Karpas-422 (cell line): ENCODE measurements at regions not wholly inside any gene's neighbourhood (a gene's known extent, or its start where the extent isn't known, plus 50 kb on each side); places are given as distances from the start of the nearest gene placed in this dataset.

ENCODE experiments used
- DNase-seq: peaks from one replicate; pipeline ENCODE4 v3.0.0-alpha.2; 2015
- H2AFZ ChIP-seq: fragments of 200-600 bp; sonication (generic); 2 replicates; pipeline ENCODE4 v1.6.1; 2014; ENCODE audit warnings: antibody characterized with exemption, low read length, mixed read lengths
- H3K27ac ChIP-seq: fragments of 200-600 bp; sonication (generic); 2 replicates; pipeline ENCODE4 v1.5.1; 2014; ENCODE audit warnings: mild to moderate bottlenecking, low read length, moderate library complexity
- H3K27me3 ChIP-seq: fragments of 200-600 bp; sonication (generic); 2 replicates; pipeline ENCODE4 v1.6.1; 2014; ENCODE audit warnings: low read length, mixed read lengths
- H3K36me3 ChIP-seq: fragments of 200-600 bp; sonication (generic); 2 replicates; pipeline ENCODE4 v1.6.1; 2014; ENCODE audit warnings: low read length, mixed read lengths; ENCODE audit not compliant: insufficient read depth
- H3K4me1 ChIP-seq: fragments of 200-600 bp; sonication (generic); 2 replicates; pipeline ENCODE4 v1.6.1; 2014; ENCODE audit warnings: mild to moderate bottlenecking, low read length, mixed read lengths
- H3K4me2 ChIP-seq: fragments of 200-600 bp; sonication (generic); 2 replicates; pipeline ENCODE4 v1.6.1; 2014; ENCODE audit warnings: low read length, low read depth, mild to moderate bottlenecking; ENCODE audit not compliant: poor library complexity, severe bottlenecking
- H3K4me3 ChIP-seq: fragments of 200-600 bp; sonication (generic); 2 replicates; pipeline ENCODE4 v1.5.1; 2014; ENCODE audit warnings: mild to moderate bottlenecking, antibody characterized with exemption, low read length, mixed read lengths
- H3K79me2 ChIP-seq: fragments of 200-600 bp; sonication (generic); 2 replicates; pipeline ENCODE4 v1.6.1; 2014; ENCODE audit warnings: mild to moderate bottlenecking, low read length, mixed read lengths
- H3K9ac ChIP-seq: fragments of 200-600 bp; sonication (generic); 2 replicates; pipeline ENCODE4 v1.6.0; 2014; ENCODE audit warnings: low read length
- H3K9me2 ChIP-seq: fragments of 200-600 bp; sonication (generic), shearing (Covaris generic); replicated peaks from 2 replicates; pipeline ENCODE4 v1.6.0; 2014; ENCODE audit warnings: mild to moderate bottlenecking, low read length, moderate library complexity; ENCODE audit not compliant: insufficient read depth
- H3K9me3 ChIP-seq: fragments of 300-700, 200-600 bp; sonication (generic); 2 replicates; pipeline ENCODE4 v1.6.1; 2014; ENCODE audit warnings: low read length, mixed read lengths
- H4K20me1 ChIP-seq: fragments of 200-600 bp; sonication (generic); 2 replicates; pipeline ENCODE4 v1.6.1; 2014; ENCODE audit warnings: mild to moderate bottlenecking, antibody characterized with exemption, low read length, low read depth; ENCODE audit not compliant: insufficient read depth

- H3K9me3 ChIP-seq: no peaks in the 10 kb centered on the region
- no peaks in the 10 kb centered on the region for H4K20me1 ChIP-seq
- H3K4me1 ChIP-seq: no peaks in the 10 kb centered on the region
- no peak overlapping the region for H2AFZ ChIP-seq
- H3K9me2 ChIP-seq: no peaks in the 10 kb centered on the region
- H3K27ac ChIP-seq: no peak overlapping the region
- H3K4me3 ChIP-seq: no peak overlapping the region
- H3K36me3 ChIP-seq: no peaks in the 10 kb centered on the region
- H3K9ac ChIP-seq: no peak overlapping the region
- no peaks in the 10 kb centered on the region for H3K27me3 ChIP-seq
- no peak overlapping the region for H3K4me2 ChIP-seq
- DNase-seq: no peak
- H3K79me2 ChIP-seq: no peaks in the 10 kb centered on the region
Observed at GRCh38 chr10:31659665-31660064, 269.0 kb downstream of the ARHGAP12 start.

- Histone ChIP-seq H3K4me1 (no peaks in the 10 kb centered on the region), H3K4me2 (no peak overlapping the region), H4K20me1 (no peaks in the 10 kb centered on the region), H3K27ac (no peak overlapping the region), H3K9me3 (no peaks in the 10 kb centered on the region), H3K9ac (no peak overlapping the region), H3K36me3 (no peaks in the 10 kb centered on the region), H3K9me2 (no peaks in the 10 kb centered on the region), H3K79me2 (no peaks in the 10 kb centered on the region), H2AFZ (no peak overlapping the region), H3K27me3 (no peaks in the 10 kb centered on the region), H3K4me3 (no peak overlapping the region)
- no peak for DNase-seq
Observed at GRCh38 chr10:31657434-31657872, 271.2 kb downstream of the ARHGAP12 start.

- Histone ChIP-seq H3K9me3 (no peaks in the 10 kb centered on the region), H3K4me3 (no peak overlapping the region), H3K79me2 (no peaks in the 10 kb centered on the region), H3K4me2 (no peak overlapping the region), H3K27me3 (no peaks in the 10 kb centered on the region), H3K27ac (no peak overlapping the region), H3K4me1 (no peaks in the 10 kb centered on the region), H3K9ac (no peak overlapping the region), H2AFZ (no peak overlapping the region), H4K20me1 (no peaks in the 10 kb centered on the region), H3K9me2 (no peaks in the 10 kb centered on the region), H3K36me3 (no peaks in the 10 kb centered on the region)
- DNase-seq: no peak
Observed at GRCh38 chr10:31656851-31657433, 271.7 kb downstream of the ARHGAP12 start.

- no peaks in the 10 kb centered on the region for H3K9me3 ChIP-seq
- no peak overlapping the region for H3K4me2 ChIP-seq
- H3K4me1 ChIP-seq: no peaks in the 10 kb centered on the region
- no peak overlapping the region for H3K27ac ChIP-seq
- H2AFZ ChIP-seq: no peak overlapping the region
- H3K4me3 ChIP-seq: no peak overlapping the region
- no peaks in the 10 kb centered on the region for H3K79me2 ChIP-seq
- no peaks in the 10 kb centered on the region for H3K9me2 ChIP-seq
- no peak overlapping the region for H3K9ac ChIP-seq
- H3K27me3 ChIP-seq: no peaks in the 10 kb centered on the region
- no peaks in the 10 kb centered on the region for H3K36me3 ChIP-seq
- no peak for DNase-seq
- H4K20me1 ChIP-seq: no peaks in the 10 kb centered on the region
Observed at GRCh38 chr10:31652038-31652437, 276.6 kb downstream of the ARHGAP12 start.

- Histone ChIP-seq H3K36me3 (no peaks in the 10 kb centered on the region), H3K79me2 (no peaks in the 10 kb centered on the region), H4K20me1 (no peaks in the 10 kb centered on the region), H3K4me3 (no peak overlapping the region), H3K9me3 (no peaks in the 10 kb centered on the region), H3K4me1 (no peaks in the 10 kb centered on the region), H3K9ac (no peak overlapping the region), H3K27ac (no peak overlapping the region), H2AFZ (no peak overlapping the region), H3K4me2 (no peak overlapping the region), H3K9me2 (no peaks in the 10 kb centered on the region), H3K27me3 (no peaks in the 10 kb centered on the region)
- DNase-seq: no peak
Observed at GRCh38 chr10:31650010-31650409, 278.6 kb downstream of the ARHGAP12 start.

- H3K4me3 ChIP-seq: no peak overlapping the region
- no peak overlapping the region for H2AFZ ChIP-seq
Observed at GRCh38 chr10:31648966-31649365, 279.7 kb downstream of the ARHGAP12 start.

GRCh38 chr10:31647861-31648260, 280.8 kb downstream of the ARHGAP12 start:
- Histone ChIP-seq H3K9ac (no peak overlapping the region), H2AFZ (no peak overlapping the region), H3K27me3 (no peaks in the 10 kb centered on the region)

More at GRCh38 chr10:31648966-31649365, 279.7 kb downstream of the ARHGAP12 start:
- DNase-seq: no peak
- H3K36me3 ChIP-seq: no peaks in the 10 kb centered on the region
- H3K9me2 ChIP-seq: no peaks in the 10 kb centered on the region
- H3K9me3 ChIP-seq: no peaks in the 10 kb centered on the region
- no peaks in the 10 kb centered on the region for H3K79me2 ChIP-seq
- no peak overlapping the region for H3K4me2 ChIP-seq
- H3K9ac ChIP-seq: no peak overlapping the region
- no peaks in the 10 kb centered on the region for H3K27me3 ChIP-seq
- H3K27ac ChIP-seq: no peak overlapping the region
- no peaks in the 10 kb centered on the region for H4K20me1 ChIP-seq
- no peaks in the 10 kb centered on the region for H3K4me1 ChIP-seq

GRCh38 chr10:31646519-31646918, 282.1 kb downstream of the ARHGAP12 start:
- Histone ChIP-seq H3K4me3 (no peak overlapping the region), H3K9ac (no peak overlapping the region), H3K9me2 (no peaks in the 10 kb centered on the region), H3K27me3 (no peaks in the 10 kb centered on the region), H3K27ac (no peak overlapping the region), H3K36me3 (no peaks in the 10 kb centered on the region), H4K20me1 (no peaks in the 10 kb centered on the region), H3K9me3 (no peaks in the 10 kb centered on the region), H3K4me1 (no peaks in the 10 kb centered on the region), H2AFZ (no peak overlapping the region), H3K4me2 (no peak overlapping the region), H3K79me2 (no peaks in the 10 kb centered on the region)
- DNase-seq: no peak

More at GRCh38 chr10:31647861-31648260, 280.8 kb downstream of the ARHGAP12 start:
- no peak overlapping the region for H3K4me2 ChIP-seq
- DNase-seq: no peak
- H3K4me1 ChIP-seq: no peaks in the 10 kb centered on the region
- H4K20me1 ChIP-seq: no peaks in the 10 kb centered on the region
- H3K79me2 ChIP-seq: no peaks in the 10 kb centered on the region
- no peaks in the 10 kb centered on the region for H3K9me3 ChIP-seq
- H3K4me3 ChIP-seq: no peak overlapping the region
- H3K27ac ChIP-seq: no peak overlapping the region
- H3K9me2 ChIP-seq: no peaks in the 10 kb centered on the region
- no peaks in the 10 kb centered on the region for H3K36me3 ChIP-seq
